PC-3 (cell line): ENCODE measurements at regions not wholly inside any gene's neighbourhood (a gene's known extent, or its start where the extent isn't known, plus 50 kb on each side); places are given as distances from the start of the nearest gene placed in this dataset.

ENCODE experiments used
- EZH2phosphoT487 ChIP-seq: fragments of 300-600 bp; sonication (generic); IDR thresholded peaks from 2 replicates; pipeline ENCODE4 v1.6.1; 2018; ENCODE audit warnings: mild to moderate bottlenecking, antibody characterized with exemption, low read length, borderline replicate concordance
- TF ChIP-seq, protein P1 (sequence below): fragments of 300-600 bp; sonication (generic); conservative IDR thresholded peaks from 2 replicates; pipeline ENCODE4 v1.5.1; 2017; ENCODE audit warnings: antibody characterized with exemption, low read depth, mild to moderate bottlenecking, low read length

DNA sequence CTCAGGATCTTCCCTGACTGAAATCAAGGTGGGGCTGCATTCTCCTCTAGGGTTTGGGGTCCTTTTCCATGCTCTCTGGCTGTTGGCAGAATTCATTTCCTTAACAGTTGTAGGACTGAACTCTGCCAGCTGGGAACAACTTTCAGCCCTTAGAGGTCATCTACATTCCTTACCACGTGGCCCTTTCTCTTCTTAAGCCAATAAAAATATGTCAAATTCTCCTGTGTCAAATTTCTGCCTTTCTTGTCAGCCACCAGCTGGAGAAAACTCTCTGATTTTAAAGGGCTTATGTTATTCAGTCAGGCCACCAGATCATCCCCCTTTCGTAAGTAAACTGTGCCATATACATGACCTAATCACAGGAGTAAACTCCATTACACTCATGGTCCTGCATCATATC lies 95.3 kb upstream of the IL6 start:
- TF ChIP-seq, protein P1, sequence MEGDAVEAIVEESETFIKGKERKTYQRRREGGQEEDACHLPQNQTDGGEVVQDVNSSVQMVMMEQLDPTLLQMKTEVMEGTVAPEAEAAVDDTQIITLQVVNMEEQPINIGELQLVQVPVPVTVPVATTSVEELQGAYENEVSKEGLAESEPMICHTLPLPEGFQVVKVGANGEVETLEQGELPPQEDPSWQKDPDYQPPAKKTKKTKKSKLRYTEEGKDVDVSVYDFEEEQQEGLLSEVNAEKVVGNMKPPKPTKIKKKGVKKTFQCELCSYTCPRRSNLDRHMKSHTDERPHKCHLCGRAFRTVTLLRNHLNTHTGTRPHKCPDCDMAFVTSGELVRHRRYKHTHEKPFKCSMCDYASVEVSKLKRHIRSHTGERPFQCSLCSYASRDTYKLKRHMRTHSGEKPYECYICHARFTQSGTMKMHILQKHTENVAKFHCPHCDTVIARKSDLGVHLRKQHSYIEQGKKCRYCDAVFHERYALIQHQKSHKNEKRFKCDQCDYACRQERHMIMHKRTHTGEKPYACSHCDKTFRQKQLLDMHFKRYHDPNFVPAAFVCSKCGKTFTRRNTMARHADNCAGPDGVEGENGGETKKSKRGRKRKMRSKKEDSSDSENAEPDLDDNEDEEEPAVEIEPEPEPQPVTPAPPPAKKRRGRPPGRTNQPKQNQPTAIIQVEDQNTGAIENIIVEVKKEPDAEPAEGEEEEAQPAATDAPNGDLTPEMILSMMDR: no peak
- no peak for TF ChIP-seq EZH2phosphoT487
